HepG2 (cell line): ENCODE measurements at regions not wholly inside any gene's neighbourhood (a gene's known extent, or its start where the extent isn't known, plus 50 kb on each side); places are given as distances from the start of the nearest gene placed in this dataset. TPM values are rescaled to one million over a fixed set of nuclear protein-coding genes. Genes with fewer than 3 reads are reported as not detected.

Source experiments
- microRNA-seq: library from miRNA; unstranded; fragments of <30 nt; microRNA quantifications from one replicate; pipeline ENCODE4, GENCODE V29; 2020
- small RNA-seq, 3 experiments: library from RNA; depleted of rRNA; stranded (forward); fragments of <200 nt; gene quantifications; one replicate each; pipeline ENCODE3, GENCODE V24; 2012; ENCODE audit warnings: low read depth in 2 of 3, low replicate concordance in 1 of 3; ENCODE audit not compliant: insufficient read length in 3 of 3, insufficient read depth in 2 of 3

Small RNA genes in the stretch of these regions (microRNA-seq; reads per million reads assigned to microRNA genes)
- gene MIR4255: not detected

Small RNA genes in the stretch of these regions (small RNA-seq; reads per million reads assigned to genes)
- 0 reads per million in 3 experiments for gene MIR4255
- 0 reads per million in 3 experiments for gene RNA5SP43
- gene RNU6-636P: 0 reads per million in 3 experiments
- gene RPS29P6: 0 reads per million in 3 experiments
